ENCODE measurements at regions not wholly inside any gene's neighbourhood (a gene's known extent, or its start where the extent isn't known, plus 50 kb on each side); places are given as distances from the start of the nearest gene placed in this dataset.

GRCh38 chr13:55229906-55230569, 1910.7 kb upstream of the PRR20A start:
- DNase-seq = no peak

- no peak for DNase-seq
Observed at GRCh38 chr13:55230570-55230908, 1910.2 kb upstream of the PRR20A start.

DNA sequence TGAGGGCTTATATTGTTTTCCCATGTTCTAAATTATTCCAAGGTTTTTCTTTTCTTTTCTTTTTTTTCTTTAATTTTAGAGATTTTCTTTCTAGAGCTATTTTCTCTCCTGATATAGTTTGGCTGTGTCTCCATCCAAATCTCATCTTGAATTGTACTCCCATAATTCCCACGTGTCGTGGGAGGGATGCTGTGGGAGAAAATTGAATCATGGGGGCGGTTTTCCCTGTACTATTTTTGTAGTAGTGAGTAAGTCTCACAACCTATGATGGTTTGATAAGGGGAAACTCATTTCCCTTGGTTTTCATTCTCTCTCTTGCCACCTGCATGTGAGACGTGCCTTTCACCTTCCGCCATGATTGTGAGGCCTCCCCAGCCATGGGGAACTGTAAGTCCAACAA, 1906.4 kb upstream of the PRR20A start:
- DNase-seq = no peak

DNA sequence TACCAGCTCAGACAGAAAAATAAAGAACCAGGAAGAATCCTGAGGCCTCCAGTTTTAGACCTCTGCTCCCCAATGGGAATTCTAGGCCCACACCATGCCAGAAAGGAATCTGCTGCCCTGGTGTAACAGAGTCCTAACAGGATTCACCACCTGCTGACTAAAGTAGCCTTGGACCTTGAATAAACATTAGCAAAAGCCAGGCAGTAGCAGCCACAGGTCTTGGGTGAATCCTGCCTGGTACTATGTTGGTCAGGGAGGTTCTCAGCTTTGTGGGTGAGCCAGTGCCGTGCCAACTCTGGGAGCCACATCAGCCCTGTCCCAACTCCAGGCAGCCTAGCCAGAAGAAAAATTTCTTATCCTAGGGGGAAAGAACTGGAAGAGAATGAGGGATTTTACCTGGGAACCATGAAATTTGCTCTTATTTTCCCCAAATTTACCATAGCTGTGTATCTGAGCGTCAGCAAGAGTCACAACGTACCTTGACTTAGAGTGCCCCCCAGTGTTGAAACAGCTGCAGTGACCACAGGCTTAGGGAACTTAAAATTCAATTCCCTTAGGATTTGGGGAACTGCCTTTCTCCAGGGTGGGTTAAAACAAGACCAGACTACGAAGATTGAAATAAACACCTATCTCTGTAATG, 1895.6 kb upstream of the PRR20A start:
- DNase-seq = peak in 1 of 51 donors; percentile 1

DNA sequence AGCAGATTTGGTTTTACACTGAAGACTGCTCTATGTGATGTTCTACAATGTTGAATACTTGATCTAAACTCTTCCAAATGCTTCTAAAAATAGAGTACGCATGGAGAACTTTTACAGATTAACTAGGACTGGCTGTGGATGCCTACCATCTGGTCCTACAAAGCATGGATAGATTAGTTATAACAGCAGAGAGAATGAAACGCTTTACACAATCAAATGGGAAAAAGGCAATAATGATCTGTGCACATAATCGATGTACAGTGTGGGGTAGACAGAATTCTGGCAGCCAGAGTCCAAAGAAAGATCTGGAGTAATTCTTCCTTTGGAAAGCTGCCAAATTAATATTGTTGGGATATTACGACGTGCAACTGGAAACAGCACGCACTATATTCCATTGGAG, 1885.5 kb upstream of the PRR20A start:
- no peak for DNase-seq

DNA sequence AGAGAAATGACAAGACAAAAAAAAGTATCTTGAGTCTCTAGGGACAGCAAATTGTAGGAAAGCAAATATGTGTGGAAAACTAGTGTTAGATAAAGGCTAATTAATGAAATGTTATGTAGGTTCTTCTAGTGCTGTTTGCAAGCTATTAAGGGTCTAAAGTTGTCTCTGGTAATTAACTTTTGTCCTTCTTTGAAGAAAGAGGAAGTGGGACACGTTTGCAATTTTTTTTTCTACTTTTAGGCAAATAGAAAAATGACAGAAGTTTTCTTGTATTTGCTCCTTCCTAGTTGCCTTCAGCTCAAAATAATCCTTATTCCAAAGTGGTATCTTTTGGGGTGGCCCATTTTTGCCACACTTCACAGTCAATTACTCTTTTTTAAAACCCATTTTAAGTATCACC, 1877.7 kb upstream of the PRR20A start:
- DNase-seq = no peak

GRCh38 chr13:55266644-55267043, 1874.1 kb upstream of the PRR20A start:
- DNase-seq = no peak

GRCh38 chr13:55298201-55298600, 1842.5 kb upstream of the PRR20A start:
- DNase-seq = no peak

DNA sequence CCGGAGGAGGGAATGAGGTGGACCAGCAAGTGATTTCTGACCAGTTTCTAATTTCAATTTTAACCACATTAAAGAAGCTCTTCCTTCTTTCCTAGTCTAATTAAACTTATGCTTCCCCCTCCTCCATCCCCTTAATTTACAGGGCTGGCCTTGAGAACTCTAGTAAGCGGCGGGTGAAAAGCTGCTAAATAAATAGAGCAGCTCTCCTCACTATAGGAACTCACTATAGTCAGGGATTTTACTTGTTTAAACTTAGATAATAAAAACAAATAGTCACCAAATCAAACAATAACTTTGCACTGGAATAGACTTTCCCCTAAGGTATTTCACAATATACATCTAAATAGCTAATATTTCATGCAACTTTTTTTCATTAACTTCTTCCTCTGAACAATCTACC, 1838.2 kb upstream of the PRR20A start:
- DNase-seq = no peak

- DNase-seq = no peak
Observed at GRCh38 chr13:55307909-55308308, 1832.8 kb upstream of the PRR20A start.

- no peak for DNase-seq
Observed at GRCh38 chr13:55341891-55342290, 1798.8 kb upstream of the PRR20A start.

DNA sequence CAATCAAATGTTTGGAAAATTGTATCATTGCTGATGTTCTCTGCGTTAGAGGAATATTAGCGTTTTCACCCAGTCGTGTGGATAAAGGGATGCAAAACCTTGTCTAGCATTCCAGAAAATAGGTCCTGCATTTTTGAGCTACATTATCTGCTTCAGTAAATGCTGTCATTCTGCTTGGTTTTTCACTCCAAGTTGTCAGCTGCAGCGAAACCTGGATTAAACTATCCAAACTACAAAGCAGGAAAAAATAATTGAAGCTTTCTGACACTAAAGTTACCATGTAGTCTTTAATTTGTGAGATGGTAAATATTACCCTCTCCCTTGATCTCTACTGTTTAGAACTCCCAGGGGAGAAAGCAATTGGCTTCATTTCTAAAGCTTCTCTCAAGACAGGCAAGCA, 1795.5 kb upstream of the PRR20A start:
- no peak for DNase-seq

DNA sequence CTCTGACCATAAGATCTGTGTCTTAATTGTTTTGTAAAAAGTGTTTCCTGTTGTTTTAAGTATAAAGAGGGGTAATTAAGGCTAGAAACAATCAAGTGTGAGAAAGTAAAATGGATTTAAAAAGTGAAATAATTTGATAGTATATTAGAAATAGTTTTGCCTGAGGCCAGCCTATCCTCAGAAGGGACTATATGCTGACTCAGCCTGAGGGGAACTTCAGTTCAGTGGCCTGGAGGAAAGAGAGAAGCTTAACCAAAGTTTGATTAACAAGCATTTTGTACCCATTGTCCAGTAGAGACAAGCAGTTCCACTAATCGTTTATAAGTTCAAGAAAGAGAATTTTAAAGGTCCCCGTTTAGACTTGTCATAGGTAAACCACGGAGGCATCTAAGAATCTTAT, 1793.2 kb upstream of the PRR20A start:
- no peak for DNase-seq

- DNase-seq = no peak
Observed at GRCh38 chr13:55359067-55359466, 1781.7 kb upstream of the PRR20A start.

DNA sequence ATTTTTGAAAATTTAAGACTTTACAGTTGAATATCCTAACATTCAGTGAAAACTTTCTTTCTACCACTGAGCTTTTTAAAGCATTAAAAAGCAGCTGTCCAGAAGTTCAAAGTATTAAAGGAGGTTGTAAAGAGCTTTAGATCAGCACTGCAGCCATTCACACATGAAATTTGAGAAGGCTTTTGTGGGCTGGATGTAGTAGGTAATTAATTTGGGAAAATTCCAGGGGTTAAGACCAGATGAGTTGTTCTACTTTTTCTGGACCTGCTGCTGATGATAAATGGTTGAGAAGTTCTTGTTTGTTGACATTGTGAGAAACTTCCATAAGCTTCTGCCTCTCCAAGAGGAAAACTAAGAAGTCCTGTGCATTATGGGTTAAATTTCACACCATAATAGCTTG, 1779.6 kb upstream of the PRR20A start:
- no peak for DNase-seq

- no peak for DNase-seq
Observed at GRCh38 chr13:55366676-55367075, 1774.0 kb upstream of the PRR20A start.

- no peak for DNase-seq
Observed at GRCh38 chr13:55394470-55394869, 1746.2 kb upstream of the PRR20A start.

GRCh38 chr13:55402870-55403269, 1737.8 kb upstream of the PRR20A start:
- no peak for DNase-seq

DNA sequence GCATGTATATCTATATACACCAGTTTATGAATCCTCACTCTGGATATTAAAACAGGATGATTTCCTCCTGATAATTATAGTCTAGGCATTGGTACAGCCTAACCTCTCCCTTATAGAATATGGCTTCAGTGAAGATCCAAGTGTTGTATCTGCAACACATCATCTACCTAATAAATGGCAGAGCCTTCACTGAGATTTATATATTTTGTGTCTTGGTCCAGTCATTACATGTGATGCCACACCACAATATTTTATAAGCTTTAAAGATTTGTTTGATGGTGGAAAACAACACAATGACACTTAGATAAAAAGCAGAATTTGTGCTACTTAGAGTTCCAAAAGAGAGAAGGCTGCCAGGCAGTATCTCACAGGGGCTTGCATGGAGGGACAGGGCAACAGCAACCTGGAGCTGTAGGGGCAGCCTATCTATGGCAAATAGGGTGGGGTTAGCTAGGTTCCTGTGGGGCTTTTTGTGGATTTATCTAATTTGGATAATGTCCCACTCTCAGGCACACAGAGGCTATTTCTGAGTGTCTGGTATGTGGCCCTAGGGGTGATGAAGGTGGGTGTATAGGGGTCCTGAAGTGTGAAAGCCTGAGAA, 1736.7 kb upstream of the PRR20A start:
- no peak for DNase-seq

- no peak for DNase-seq
Observed at GRCh38 chr13:55410398-55411330, 1730.1 kb upstream of the PRR20A start.

- DNase-seq = no peak
Observed at GRCh38 chr13:55418095-55418494, 1722.6 kb upstream of the PRR20A start.

DNA sequence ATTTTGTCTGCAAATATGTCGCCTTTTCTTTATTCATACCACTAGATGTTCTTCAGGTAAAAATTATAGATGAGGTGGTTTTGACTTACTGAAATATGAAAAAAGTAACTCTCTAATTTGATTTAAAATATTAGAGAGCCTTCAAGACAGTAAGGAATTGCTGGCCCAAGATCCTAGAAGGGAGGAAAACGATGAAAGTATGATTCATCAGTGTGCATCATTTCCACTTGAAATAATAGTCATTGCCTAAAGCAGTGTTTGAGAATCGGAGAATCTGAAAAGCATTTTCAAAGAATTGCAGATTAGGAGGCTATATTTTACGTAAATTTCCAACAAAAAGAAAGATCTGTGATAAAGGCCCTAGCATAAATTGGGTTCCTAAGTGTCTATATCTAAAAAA, 1707.9 kb upstream of the PRR20A start:
- no peak for DNase-seq
